ENCODE measurements at regions not wholly inside any gene's neighbourhood (a gene's known extent, or its start where the extent isn't known, plus 50 kb on each side); places are given as distances from the start of the nearest gene placed in this dataset.

- Histone ChIP-seq H3K4me3 (no peak overlapping the region), H3K9me3 (no peaks in the 10 kb centered on the region), H3K4me1 (ENCODE audit: low read depth) (no peaks in the 10 kb centered on the region), H3K36me3 (ENCODE audit: low read depth) (no peaks in the 10 kb centered on the region)
- ATAC-seq = no peak
- TF ChIP-seq CTCF (IDR thresholded peaks at IDR 0.05) = no peak
- intact Hi-C loops (cut with DNase I, micrococcal nuclease) = no loop called here
- DNase-seq = no peak
Measured at GRCh38 chr18:47601581-47602272, 328.7 kb downstream of the SMAD2 start.

- intact Hi-C loops (cut with DNase I, micrococcal nuclease) = loop anchor here in 1 of 2 donors (5.0 kb wide), 1 partner anchor 151 kb away; no protein-coding TSS in a partner anchor
- peak; percentile 58 for ATAC-seq
Measured at GRCh38 chr18:47595831-47596501, 334.5 kb downstream of the SMAD2 start.

GRCh38 chr18:47594621-47595086 lies 335.8 kb downstream of the SMAD2 start:
- ATAC-seq (no peak), DNase-seq (no peak)
- H3K9me3 ChIP-seq = no peaks in the 10 kb centered on the region
- H3K4me3 ChIP-seq = no peak overlapping the region
- no peak for TF ChIP-seq CTCF (IDR thresholded peaks at IDR 0.05)
- intact Hi-C loops (cut with DNase I, micrococcal nuclease) = loop anchor here in 1 of 2 donors (5.0 kb wide), 1 partner anchor 153 kb away; no protein-coding TSS in a partner anchor
- H3K36me3 ChIP-seq (ENCODE audit: low read depth) = no peaks in the 10 kb centered on the region
- H3K4me1 ChIP-seq (ENCODE audit: low read depth) = no peaks in the 10 kb centered on the region

More at GRCh38 chr18:47595831-47596501, 334.5 kb downstream of the SMAD2 start:
- Histone ChIP-seq H3K9me3 (no peaks in the 10 kb centered on the region), H3K36me3 (ENCODE audit: low read depth) (no peaks in the 10 kb centered on the region), H3K4me3 (no peak overlapping the region), H3K4me1 (ENCODE audit: low read depth) (no peaks in the 10 kb centered on the region)
- peak in 2 of 3 donors; percentile 55 to 67 for DNase-seq
- TF ChIP-seq CTCF (IDR thresholded peaks at IDR 0.05) = peak; percentile 45

GRCh38 chr18:47593744-47594472 lies 336.6 kb downstream of the SMAD2 start:
- no peak for ATAC-seq
- no peaks in the 10 kb centered on the region for H3K9me3 ChIP-seq
- H3K4me3 ChIP-seq = no peak overlapping the region
- no peak for DNase-seq
- TF ChIP-seq CTCF (IDR thresholded peaks at IDR 0.05) = no peak
- no peaks in the 10 kb centered on the region for H3K36me3 ChIP-seq (ENCODE audit: low read depth)
- no peaks in the 10 kb centered on the region for H3K4me1 ChIP-seq (ENCODE audit: low read depth)
- intact Hi-C loops (cut with DNase I, micrococcal nuclease) = no loop called here

GRCh38 chr18:47591429-47591828 lies 339.0 kb downstream of the SMAD2 start:
- intact Hi-C loops (cut with DNase I, micrococcal nuclease) = no loop called here
- no peaks in the 10 kb centered on the region for H3K36me3 ChIP-seq (ENCODE audit: low read depth)
- no peak for TF ChIP-seq CTCF (IDR thresholded peaks at IDR 0.05)
- no peaks in the 10 kb centered on the region for H3K4me1 ChIP-seq (ENCODE audit: low read depth)
- H3K4me3 ChIP-seq = no peak overlapping the region
- ATAC-seq (no peak), DNase-seq (no peak)
- no peaks in the 10 kb centered on the region for H3K9me3 ChIP-seq
